Esophagus squamous epithelium (tissue), 4 donors: ENCODE measurements at regions not wholly inside any gene's neighbourhood (a gene's known extent, or its start where the extent isn't known, plus 50 kb on each side); places are given as distances from the start of the nearest gene placed in this dataset.

Source experiments
- CTCF ChIP-seq, 6 experiments: fragments of 450-650 bp in 4 of 6; fragments of 200-600 bp in 2 of 6; sonication (generic) in 2 of 6; IDR thresholded peaks; one replicate each; pipeline ENCODE4 v1.5.1; 2016 to 2019; ENCODE audit warnings: antibody characterized with exemption in 6 of 6, mild to moderate bottlenecking in 4 of 6, moderate library complexity in 4 of 6
- POLR2A ChIP-seq, 4 donors: fragments of 450-650 bp; IDR thresholded peaks; one replicate each; pipeline ENCODE4 v1.6.1; 2017; ENCODE audit warnings: antibody characterized with exemption in 4 of 4, mild to moderate bottlenecking in 4 of 4, moderate library complexity in 3 of 4

DNA sequence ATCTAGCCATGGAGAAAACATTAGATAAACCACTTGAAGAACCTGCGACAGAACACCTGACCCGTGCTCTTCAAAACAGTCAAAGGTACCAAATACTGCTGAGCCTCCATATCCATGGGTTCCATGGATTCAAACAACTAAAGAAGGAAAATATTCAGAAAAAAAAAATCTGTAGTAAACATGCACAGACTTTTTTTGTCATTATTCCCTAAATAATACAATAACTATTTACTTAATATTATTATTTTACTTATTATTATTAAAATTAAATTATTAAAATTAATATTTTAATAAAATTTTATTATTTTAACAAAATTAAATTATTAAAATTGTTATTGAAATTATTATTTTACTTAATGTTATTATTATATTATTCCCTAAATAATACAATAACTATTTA lies 101.0 kb upstream of the PDE1C start:
- TF ChIP-seq CTCF (IDR thresholded peaks at IDR 0.05) (no peak), POLR2A (IDR thresholded peaks at IDR 0.05) (no peak)
